Tibial nerve (tissue), 4 donors: ENCODE measurements at regions not wholly inside any gene's neighbourhood (a gene's known extent, or its start where the extent isn't known, plus 50 kb on each side); places are given as distances from the start of the nearest gene placed in this dataset.

Experiments used
- DNase-seq, 2 donors: peaks; one replicate each; pipeline ENCODE4 v3.0.0-alpha.2; 2019; ENCODE audit warnings: low spot score in 2 of 2
- H3K27ac ChIP-seq, 4 donors: fragments of 200-600 bp; sonication (generic) in 3 of 4; one replicate each; pipeline ENCODE4 v1.5.1; 2017 to 2019; ENCODE audit warnings: mild to moderate bottlenecking in 1 of 4
- H3K27me3 ChIP-seq, 2 donors: fragments of 200-600 bp; sonication (generic) in 1 of 2; one replicate each; pipeline versions ENCODE4 v1.5.1 to v1.6.0; 2017 to 2019
- H3K36me3 ChIP-seq, 3 donors: fragments of 200-600 bp; sonication (generic); one replicate each; pipeline ENCODE4 v1.5.1; 2018 to 2019
- H3K4me1 ChIP-seq, 4 donors: fragments of 200-600 bp; sonication (generic) in 3 of 4; one replicate each; pipeline ENCODE4 v1.5.1; 2017 to 2019
- H3K4me3 ChIP-seq, 4 donors: fragments of 200-600 bp; sonication (generic) in 3 of 4; one replicate each; pipeline ENCODE4 v1.5.1; 2017 to 2019; ENCODE audit warnings: mild to moderate bottlenecking in 1 of 4, moderate library complexity in 1 of 4
- H3K9me3 ChIP-seq, 4 donors: fragments of 200-600 bp; sonication (generic) in 3 of 4; one replicate each; pipeline ENCODE4 v1.5.1; 2017 to 2019
- EP300 ChIP-seq, 2 donors: sonication (generic); formaldehyde crosslinking; IDR thresholded peaks; one replicate each; pipeline ENCODE4 v1.6.1; 2017; ENCODE audit warnings: antibody characterized with exemption in 2 of 2, mild to moderate bottlenecking in 1 of 2
- POLR2A ChIP-seq, 2 donors: fragments of 450-650 bp; IDR thresholded peaks; one replicate each; pipeline ENCODE4 v1.6.1; 2017; ENCODE audit warnings: antibody characterized with exemption in 2 of 2, mild to moderate bottlenecking in 2 of 2, moderate library complexity in 2 of 2
- WGBS, 2 donors: methylation state at CpG; one replicate each; pipeline ENCODE4 v1.1.5; 2018; 5-methylcytosine and 5-hydroxymethylcytosine counted together
- TF ChIP-seq, protein P1 (sequence below), 5 experiments: fragments of 200-600 bp in 3 of 5; fragments of 450-650 bp in 2 of 5; sonication (generic) in 3 of 5; IDR thresholded peaks; one replicate each; pipeline ENCODE4 v1.5.1; 2016 to 2019; ENCODE audit warnings: antibody characterized with exemption in 5 of 5, mild to moderate bottlenecking in 3 of 5, moderate library complexity in 2 of 5

- DNase-seq, result no peak
- no peaks in the 10 kb centered on the region for H3K36me3 ChIP-seq
- peaks cover 0 to 49% (median 23%) of the 10 kb centered on the region in 4 donors for H3K4me1 ChIP-seq
- no peaks in the 10 kb centered on the region for H3K27me3 ChIP-seq
- peaks cover 0 to 4% (median 0%) of the 10 kb centered on the region in 4 donors for H3K9me3 ChIP-seq
- H3K4me3 ChIP-seq, result no peak overlapping the region
- no peak overlapping the region for H3K27ac ChIP-seq
- 91 to 93% methylated on average over 5 of the region's 5 CpGs for WGBS, 2 donors
- TF ChIP-seq, protein P1, sequence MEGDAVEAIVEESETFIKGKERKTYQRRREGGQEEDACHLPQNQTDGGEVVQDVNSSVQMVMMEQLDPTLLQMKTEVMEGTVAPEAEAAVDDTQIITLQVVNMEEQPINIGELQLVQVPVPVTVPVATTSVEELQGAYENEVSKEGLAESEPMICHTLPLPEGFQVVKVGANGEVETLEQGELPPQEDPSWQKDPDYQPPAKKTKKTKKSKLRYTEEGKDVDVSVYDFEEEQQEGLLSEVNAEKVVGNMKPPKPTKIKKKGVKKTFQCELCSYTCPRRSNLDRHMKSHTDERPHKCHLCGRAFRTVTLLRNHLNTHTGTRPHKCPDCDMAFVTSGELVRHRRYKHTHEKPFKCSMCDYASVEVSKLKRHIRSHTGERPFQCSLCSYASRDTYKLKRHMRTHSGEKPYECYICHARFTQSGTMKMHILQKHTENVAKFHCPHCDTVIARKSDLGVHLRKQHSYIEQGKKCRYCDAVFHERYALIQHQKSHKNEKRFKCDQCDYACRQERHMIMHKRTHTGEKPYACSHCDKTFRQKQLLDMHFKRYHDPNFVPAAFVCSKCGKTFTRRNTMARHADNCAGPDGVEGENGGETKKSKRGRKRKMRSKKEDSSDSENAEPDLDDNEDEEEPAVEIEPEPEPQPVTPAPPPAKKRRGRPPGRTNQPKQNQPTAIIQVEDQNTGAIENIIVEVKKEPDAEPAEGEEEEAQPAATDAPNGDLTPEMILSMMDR (IDR thresholded peaks at IDR 0.05), result no peak
- TF ChIP-seq EP300 (IDR thresholded peaks at IDR 0.05) (no peak), POLR2A (IDR thresholded peaks at IDR 0.05) (no peak)
Measured at GRCh38 chr20:17840423-17840822, 128.2 kb downstream of the SNX5 start.

DNA sequence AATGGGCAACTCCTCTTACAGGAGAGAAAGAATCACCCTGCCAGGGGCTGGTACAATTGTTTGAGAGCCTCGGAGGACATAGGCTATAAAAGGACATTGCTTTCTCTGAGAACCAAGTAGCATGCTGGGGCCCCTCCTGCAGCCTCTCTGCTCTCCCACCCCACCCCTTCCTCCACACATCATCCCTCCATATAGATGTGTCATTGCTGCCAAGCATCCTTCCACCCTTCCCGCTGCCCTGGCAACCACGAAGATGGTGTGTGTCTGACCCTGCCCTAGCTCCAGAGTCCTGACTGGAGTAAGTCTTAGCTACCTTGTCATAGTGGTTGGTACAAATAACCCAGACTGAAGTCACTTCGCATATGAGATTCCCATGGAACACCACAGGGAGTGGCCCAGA lies 129.7 kb downstream of the SNX5 start:
- H3K4me1 ChIP-seq, result peaks cover 0 to 52% (median 23%) of the 10 kb centered on the region in 4 donors
- H3K36me3 ChIP-seq, result no peaks in the 10 kb centered on the region
- H3K27ac ChIP-seq, result no peak overlapping the region
- H3K4me3 ChIP-seq, result no peak overlapping the region
- TF ChIP-seq POLR2A (IDR thresholded peaks at IDR 0.05), result no peak
- TF ChIP-seq EP300 (IDR thresholded peaks at IDR 0.05), result no peak
- TF ChIP-seq, protein P1 (IDR thresholded peaks at IDR 0.05), result no peak
- WGBS, 2 donors, result 82 to 86% methylated on average over 4 of the region's 4 CpGs
- H3K27me3 ChIP-seq, result no peaks in the 10 kb centered on the region
- no peak for DNase-seq
- peaks cover 0 to 4% (median 0%) of the 10 kb centered on the region in 4 donors for H3K9me3 ChIP-seq

DNA sequence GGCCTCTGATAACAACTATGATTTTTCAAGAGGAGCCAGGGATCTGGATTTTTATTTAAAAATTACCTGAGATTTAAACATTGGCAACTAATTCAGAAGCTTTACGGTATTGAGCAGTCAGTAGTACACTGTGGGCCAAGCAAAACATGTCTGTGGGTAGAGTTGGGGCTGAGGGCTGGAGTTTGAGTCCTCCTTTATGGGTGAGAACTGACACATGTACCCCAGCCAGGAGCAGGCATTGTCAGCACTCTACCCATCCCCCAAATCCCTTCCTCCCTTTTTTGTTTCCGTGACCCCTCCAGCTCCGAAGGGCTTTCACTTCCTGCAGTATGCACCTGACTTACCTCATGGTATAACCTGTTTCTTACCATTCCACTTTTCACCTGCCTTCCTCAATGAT lies 131.4 kb downstream of the SNX5 start:
- 75 to 77% methylated on average over 3 of the region's 3 CpGs for WGBS, 2 donors
- peak overlapping the region in 3 of 4 donors; percentile 78 to 88 (median 87) for H3K27ac ChIP-seq
- no peak for TF ChIP-seq EP300 (IDR thresholded peaks at IDR 0.05)
- TF ChIP-seq, protein P1 (IDR thresholded peaks at IDR 0.05), result no peak
- no peak for TF ChIP-seq POLR2A (IDR thresholded peaks at IDR 0.05)
- no peak overlapping the region for H3K4me3 ChIP-seq
- DNase-seq, result no peak
- H3K4me1 ChIP-seq, result peaks cover 0 to 34% (median 11%) of the 10 kb centered on the region in 4 donors
- H3K27me3 ChIP-seq, result no peaks in the 10 kb centered on the region
- H3K9me3 ChIP-seq, result peaks cover 0 to 4% (median 0%) of the 10 kb centered on the region in 4 donors
- H3K36me3 ChIP-seq, result no peaks in the 10 kb centered on the region

GRCh38 chr20:17836303-17836861 lies 132.2 kb downstream of the SNX5 start:
- peaks cover 0 to 4% (median 0%) of the 10 kb centered on the region in 4 donors for H3K9me3 ChIP-seq
- peak; percentile 39 to 66 for DNase-seq
- H3K4me3 ChIP-seq, result peak overlapping the region in 1 of 4 donors; percentile 13
- no peaks in the 10 kb centered on the region for H3K36me3 ChIP-seq
- peak overlapping the region; percentile 69 to 88 (median 82) for H3K27ac ChIP-seq
- TF ChIP-seq POLR2A (IDR thresholded peaks at IDR 0.05) (no peak), EP300 (IDR thresholded peaks at IDR 0.05) (peak in 1 of 2 donors; percentile 66)
- WGBS, 2 donors, result 48 to 57% methylated on average over 12 of the region's 12 CpGs
- H3K27me3 ChIP-seq, result no peaks in the 10 kb centered on the region
- peaks cover 0 to 26% (median 10%) of the 10 kb centered on the region in 4 donors for H3K4me1 ChIP-seq

DNA sequence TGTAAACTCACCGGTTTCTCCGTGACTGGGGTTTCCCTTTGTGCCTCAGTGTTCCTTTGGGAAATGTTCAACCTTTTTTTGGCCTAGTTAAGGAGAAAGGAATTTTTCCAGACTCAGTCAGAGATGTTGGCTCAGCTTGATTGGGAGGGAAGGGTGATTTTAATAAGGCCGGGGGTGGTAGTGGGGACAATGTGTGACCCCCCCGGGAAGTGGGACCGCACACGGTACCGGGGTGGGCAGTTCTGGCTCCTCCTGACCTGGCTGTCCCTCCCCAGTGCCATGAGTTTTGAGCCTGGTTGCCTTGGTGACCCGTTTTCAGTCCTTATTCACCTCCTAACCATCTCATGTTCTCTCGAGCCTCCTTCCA lies 132.7 kb downstream of the SNX5 start:
- DNase-seq, result no peak
- peaks cover 0 to 4% (median 0%) of the 10 kb centered on the region in 4 donors for H3K9me3 ChIP-seq
- peak overlapping the region; percentile 69 to 88 (median 82) for H3K27ac ChIP-seq
- no peak overlapping the region for H3K4me3 ChIP-seq
- H3K36me3 ChIP-seq, result no peaks in the 10 kb centered on the region
- 63 to 67% methylated on average over 9 of the region's 9 CpGs for WGBS, 2 donors
- no peaks in the 10 kb centered on the region for H3K27me3 ChIP-seq
- no peak for TF ChIP-seq POLR2A (IDR thresholded peaks at IDR 0.05)
- peaks cover 0 to 26% (median 9%) of the 10 kb centered on the region in 4 donors for H3K4me1 ChIP-seq

DNA sequence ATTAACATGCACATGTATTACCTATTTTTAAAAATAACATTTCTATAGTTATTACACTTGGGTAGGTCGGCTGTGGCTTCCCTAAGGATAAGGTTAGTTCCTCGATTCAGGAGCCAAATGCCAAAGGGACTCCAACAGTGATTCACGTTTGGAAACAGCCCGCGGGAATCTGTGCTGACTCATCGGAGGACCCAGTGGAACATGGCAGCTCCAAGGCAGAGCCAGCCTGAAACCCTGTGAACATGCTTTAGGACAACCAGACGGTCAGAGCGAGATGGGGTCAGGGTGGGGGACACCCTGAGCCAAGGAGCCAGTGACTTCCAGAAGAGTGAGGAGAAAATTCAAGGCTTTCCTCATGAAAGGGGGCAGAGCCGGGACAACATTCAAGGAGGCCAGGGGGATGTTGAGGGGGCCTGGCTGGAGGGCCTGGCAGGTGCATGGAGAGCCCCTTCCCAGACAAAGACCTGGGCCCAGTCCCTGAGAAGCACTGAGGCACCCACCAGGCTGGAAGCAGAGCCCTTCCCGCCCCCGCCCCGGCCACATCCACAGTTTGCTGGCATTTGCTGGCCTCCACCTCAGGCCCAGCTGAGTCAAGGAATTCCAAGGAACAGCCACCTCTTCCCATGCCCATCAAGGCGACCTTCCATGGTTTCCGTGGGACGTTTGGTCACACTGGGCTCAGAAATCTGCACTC lies 133.2 kb downstream of the SNX5 start:
- Histone ChIP-seq H3K27me3 (no peaks in the 10 kb centered on the region), H3K9me3 (peaks cover 0 to 2% (median 0%) of the 10 kb centered on the region in 4 donors), H3K4me1 (peaks cover 0 to 26% (median 9%) of the 10 kb centered on the region in 4 donors), H3K36me3 (no peaks in the 10 kb centered on the region), H3K4me3 (no peak overlapping the region), H3K27ac (peak overlapping the region; percentile 69 to 88 (median 82))
- 64 to 73% methylated on average over 12 to 13 of the region's 15 CpGs for WGBS, 2 donors
- peak; percentile 26 to 42 for DNase-seq
- TF ChIP-seq POLR2A (IDR thresholded peaks at IDR 0.05), result no peak
- TF ChIP-seq, protein P1 (IDR thresholded peaks at IDR 0.05), result no peak
- TF ChIP-seq EP300 (IDR thresholded peaks at IDR 0.05), result no peak
